GM23248 (cell line): ENCODE measurements at regions not wholly inside any gene's neighbourhood (a gene's known extent, or its start where the extent isn't known, plus 50 kb on each side); places are given as distances from the start of the nearest gene placed in this dataset.

ENCODE experiments used
- DNase-seq: peaks from one replicate; pipeline ENCODE4 v3.0.0-alpha.2; 2015
- H2AFZ ChIP-seq: fragments of 200-600 bp; sonication (generic); 2 replicates; pipeline ENCODE4 v1.6.1; 2016; ENCODE audit warnings: antibody characterized with exemption
- H3F3A ChIP-seq: fragments of 200-600 bp; sonication (generic); 2 replicates; pipeline ENCODE4 v1.6.1; 2016; ENCODE audit warnings: mild to moderate bottlenecking, antibody characterized with exemption, mixed run types; ENCODE audit not compliant: insufficient read depth
- H3K27ac ChIP-seq: fragments of 200-600 bp; sonication (generic); 2 replicates; pipeline ENCODE4 v1.5.1; 2016; ENCODE audit warnings: mild to moderate bottlenecking
- H3K27me3 ChIP-seq: fragments of 200-600 bp; sonication (generic); replicated peaks from 2 replicates; pipeline ENCODE4 v1.6.1; 2016; ENCODE audit warnings: mild to moderate bottlenecking; ENCODE audit not compliant: insufficient read depth
- H3K36me3 ChIP-seq: fragments of 200-600 bp; sonication (generic); 2 replicates; pipeline ENCODE4 v1.6.1; 2016; ENCODE audit warnings: low read depth, mild to moderate bottlenecking
- H3K4me1 ChIP-seq: fragments of 200-600 bp; sonication (generic); 2 replicates; pipeline ENCODE4 v1.6.1; 2016; ENCODE audit warnings: mild to moderate bottlenecking; ENCODE audit not compliant: insufficient read depth
- H3K4me2 ChIP-seq: fragments of 200-600 bp; sonication (generic); one replicate; pipeline ENCODE4 v1.6.1; 2016; ENCODE audit warnings: mild to moderate bottlenecking; ENCODE audit not compliant: unreplicated experiment
- H3K4me3 ChIP-seq: fragments of 200-600 bp; sonication (generic); 2 replicates; pipeline ENCODE4 v1.5.1; 2016; ENCODE audit warnings: mild to moderate bottlenecking
- H3K79me2 ChIP-seq: fragments of 200-600 bp; sonication (generic); 2 replicates; pipeline ENCODE4 v1.6.1; 2016; ENCODE audit warnings: mild to moderate bottlenecking; ENCODE audit not compliant: insufficient read depth
- H3K9ac ChIP-seq: fragments of 200-600 bp; sonication (generic); 2 replicates; pipeline ENCODE4 v1.6.1; 2016; ENCODE audit warnings: mild to moderate bottlenecking
- H3K9me2 ChIP-seq: fragments of 200-600 bp; sonication (generic); 2 replicates; pipeline ENCODE4 v1.6.1; 2016; ENCODE audit warnings: mixed run types, mild to moderate bottlenecking, moderate library complexity; ENCODE audit not compliant: insufficient read depth
- H3K9me3 ChIP-seq: fragments of 200-600 bp; sonication (generic); one replicate; pipeline ENCODE4 v1.6.1; 2017; ENCODE audit warnings: low read depth
- H4K20me1 ChIP-seq: fragments of 200-600 bp; sonication (generic); 2 replicates; pipeline ENCODE4 v1.6.0; 2016; ENCODE audit not compliant: insufficient read depth
- EZH2 ChIP-seq: fragments of 200-600 bp; sonication (generic); IDR thresholded peaks from 2 replicates; pipeline ENCODE4 v1.6.1; 2018; ENCODE audit warnings: antibody characterized with exemption, mild to moderate bottlenecking; ENCODE audit not compliant: insufficient read depth, poor library complexity, severe bottlenecking
- EZH2phosphoT487 ChIP-seq: fragments of 200-600 bp; sonication (generic); IDR thresholded peaks from 2 replicates; pipeline ENCODE4 v1.6.1; 2018; ENCODE audit warnings: antibody characterized with exemption, moderate library complexity, mild to moderate bottlenecking, low read depth; ENCODE audit not compliant: insufficient read depth
- WGBS, 2 experiments: methylation state at CpG; one replicate each; pipeline ENCODE4 v1.1.6; 2015 to 2017; ENCODE audit warnings: low lambda C conversion rate in 2 of 2, low coverage in 1 of 2; ENCODE audit errors: missing lambda C conversion rate in 2 of 2; 5-methylcytosine and 5-hydroxymethylcytosine counted together
- in situ Hi-C: fragments of 300-500 bp; cut with MboI; formaldehyde crosslinking; loops from 2 replicates; pipeline ENCODE4 v1.15.0; 2020

DNA sequence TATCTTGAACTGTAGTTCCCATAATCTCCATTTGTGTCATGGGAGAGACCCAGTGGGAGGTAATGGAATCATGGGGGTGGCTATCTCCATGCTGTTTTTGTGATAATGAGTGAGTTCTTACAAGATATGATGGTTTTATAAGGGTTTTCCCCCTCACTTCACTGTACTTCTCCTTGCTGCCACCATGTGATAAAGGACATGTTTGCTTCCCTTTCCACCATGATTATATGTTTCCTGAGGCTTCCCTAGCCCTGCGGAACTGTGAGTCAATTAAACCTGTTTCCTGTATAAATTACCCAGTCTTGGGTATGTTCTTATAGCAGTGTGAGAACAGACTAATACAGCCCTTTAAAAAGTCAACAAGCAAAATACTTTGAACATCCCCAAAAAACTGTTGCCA, 427.7 kb downstream of the HTR7 start:
- no peak for DNase-seq
- 21 to 24% methylated on average over 1 of the region's 1 CpG for WGBS, 2 experiments
- in situ Hi-C loops, result no loop called here

DNA sequence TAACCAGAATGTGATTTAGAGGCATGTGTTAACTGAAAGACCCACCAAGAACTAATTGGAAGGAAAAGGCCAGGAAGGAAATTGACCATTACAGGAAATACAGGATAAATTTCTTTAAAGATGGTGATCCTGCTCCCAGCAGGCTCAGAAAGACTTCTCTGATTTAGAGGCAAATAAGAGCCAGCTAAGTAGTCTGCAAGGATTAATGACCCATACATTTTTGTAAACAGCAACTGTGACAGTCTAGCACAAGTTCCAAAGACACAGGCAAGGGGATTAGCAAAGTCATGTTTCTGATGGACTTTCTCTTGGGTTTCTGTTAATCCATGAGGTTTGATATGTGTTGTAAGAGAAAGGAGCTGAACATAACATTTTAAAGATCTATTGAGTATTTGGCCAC, 425.0 kb downstream of the HTR7 start:
- no peak overlapping the region for H2AFZ ChIP-seq
- in situ Hi-C loops, result no loop called here
- TF ChIP-seq EZH2, result no peak
- no peak for TF ChIP-seq EZH2phosphoT487
- H4K20me1 ChIP-seq, result no peaks in the 10 kb centered on the region
- H3K79me2 ChIP-seq, result no peaks in the 10 kb centered on the region
- H3F3A ChIP-seq, result no peaks in the 10 kb centered on the region
- no peaks in the 10 kb centered on the region for H3K4me1 ChIP-seq
- no peak for DNase-seq
- H3K4me2 ChIP-seq, result no peak overlapping the region
- H3K27ac ChIP-seq, result no peak overlapping the region
- no peaks in the 10 kb centered on the region for H3K9me2 ChIP-seq
- no peak overlapping the region for H3K4me3 ChIP-seq
- H3K9me3 ChIP-seq, result no peaks in the 10 kb centered on the region
- H3K9ac ChIP-seq, result no peak overlapping the region
- no peaks in the 10 kb centered on the region for H3K27me3 ChIP-seq
- no peaks in the 10 kb centered on the region for H3K36me3 ChIP-seq

More for the DNA sequence above, 427.7 kb downstream of the HTR7 start:
- Histone ChIP-seq H3K27me3 (no peaks in the 10 kb centered on the region), H3K4me3 (no peak overlapping the region), H3K4me1 (no peaks in the 10 kb centered on the region), H4K20me1 (no peaks in the 10 kb centered on the region), H3K9me2 (no peaks in the 10 kb centered on the region), H3K9me3 (no peaks in the 10 kb centered on the region), H3K9ac (no peak overlapping the region), H3K36me3 (no peaks in the 10 kb centered on the region), H3F3A (no peaks in the 10 kb centered on the region), H3K4me2 (no peak overlapping the region), H3K27ac (no peak overlapping the region), H2AFZ (no peak overlapping the region), H3K79me2 (no peaks in the 10 kb centered on the region)
- TF ChIP-seq EZH2, result no peak
- no peak for TF ChIP-seq EZH2phosphoT487

DNA sequence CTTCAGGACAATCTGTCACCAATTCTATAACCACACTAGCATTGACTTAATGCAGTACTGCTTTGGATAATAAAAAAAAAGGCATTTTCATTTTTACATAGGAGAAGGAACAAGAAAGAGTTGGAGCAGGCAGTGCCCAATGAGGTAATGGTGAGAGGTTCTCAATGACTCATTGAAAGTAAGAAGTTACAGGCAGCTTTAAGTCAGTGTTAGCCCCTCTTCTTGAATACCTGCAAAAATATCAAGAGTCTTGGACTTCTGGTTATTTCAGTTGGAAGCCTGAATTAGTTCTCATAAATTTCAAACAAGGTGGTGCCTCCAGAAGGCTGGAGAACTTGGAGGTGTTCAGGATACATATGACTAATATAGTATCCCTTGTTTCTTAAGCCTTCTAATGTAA, 422.5 kb downstream of the HTR7 start:
- Histone ChIP-seq H3K27ac (no peak overlapping the region), H3K4me2 (no peak overlapping the region), H3F3A (no peaks in the 10 kb centered on the region), H2AFZ (no peak overlapping the region), H3K79me2 (no peaks in the 10 kb centered on the region), H3K9ac (no peak overlapping the region), H3K4me3 (no peak overlapping the region), H3K36me3 (no peaks in the 10 kb centered on the region), H3K27me3 (no peaks in the 10 kb centered on the region), H3K4me1 (no peaks in the 10 kb centered on the region), H4K20me1 (no peaks in the 10 kb centered on the region), H3K9me3 (no peaks in the 10 kb centered on the region), H3K9me2 (no peaks in the 10 kb centered on the region)
- TF ChIP-seq EZH2phosphoT487, result no peak
- TF ChIP-seq EZH2, result no peak
- DNase-seq, result no peak
- in situ Hi-C loops, result no loop called here

DNA sequence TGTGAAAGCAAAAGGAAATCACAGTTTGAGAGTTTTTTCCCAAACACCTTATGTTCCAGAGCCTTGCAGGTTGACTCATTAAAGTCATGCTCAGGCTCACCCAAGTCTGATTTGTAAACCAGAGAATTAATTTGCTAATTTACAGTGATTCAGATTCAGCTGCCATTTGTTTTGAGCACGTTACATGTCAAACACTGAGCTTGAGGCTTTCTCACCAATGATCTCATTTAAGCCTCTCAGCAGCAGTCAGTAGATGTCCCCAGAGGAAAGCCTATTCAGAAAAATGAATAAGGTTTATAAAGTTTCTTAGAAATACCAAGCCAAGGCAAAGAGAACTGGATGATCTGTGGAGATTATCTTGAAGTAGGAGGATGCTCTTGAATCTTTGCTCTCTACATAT, 420.4 kb downstream of the HTR7 start:
- no peaks in the 10 kb centered on the region for H3F3A ChIP-seq
- H3K79me2 ChIP-seq, result no peaks in the 10 kb centered on the region
- H3K9me3 ChIP-seq, result no peaks in the 10 kb centered on the region
- H3K4me2 ChIP-seq, result no peak overlapping the region
- no peaks in the 10 kb centered on the region for H3K4me1 ChIP-seq
- no peaks in the 10 kb centered on the region for H3K9me2 ChIP-seq
- WGBS, 2 experiments, result 8 to 16% methylated on average over 1 of the region's 1 CpG
- no peak overlapping the region for H3K9ac ChIP-seq
- H3K27me3 ChIP-seq, result no peaks in the 10 kb centered on the region
- no peak for DNase-seq
- no peaks in the 10 kb centered on the region for H3K36me3 ChIP-seq
- TF ChIP-seq EZH2phosphoT487, result no peak
- no peak for TF ChIP-seq EZH2
- H3K27ac ChIP-seq, result no peak overlapping the region
- H4K20me1 ChIP-seq, result no peaks in the 10 kb centered on the region
- H3K4me3 ChIP-seq, result no peak overlapping the region
- in situ Hi-C loops, result no loop called here
- H2AFZ ChIP-seq, result no peak overlapping the region

DNA sequence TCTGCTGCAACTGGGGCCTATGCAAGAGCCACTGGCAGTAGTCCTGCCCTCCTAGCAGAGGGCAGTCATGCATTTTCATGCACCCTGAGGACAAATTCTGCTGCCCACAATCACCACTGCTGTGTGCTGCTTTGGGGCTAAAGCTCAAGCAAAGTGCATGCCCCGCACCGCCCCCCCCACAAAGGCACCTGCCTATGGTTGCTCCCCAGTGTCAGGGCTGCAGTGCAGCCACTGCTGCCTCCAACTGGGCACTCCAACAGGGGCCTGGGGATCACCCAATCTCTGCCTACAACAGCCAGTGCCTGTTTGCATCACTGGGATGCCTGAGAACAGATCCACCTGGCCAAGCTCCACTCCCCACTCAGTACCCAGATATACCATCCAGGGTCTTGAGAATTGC, 417.0 kb downstream of the HTR7 start:
- Histone ChIP-seq H3K36me3 (no peaks in the 10 kb centered on the region), H3K79me2 (no peaks in the 10 kb centered on the region), H2AFZ (no peak overlapping the region), H3K4me3 (no peak overlapping the region), H3K27ac (no peak overlapping the region), H3K9me2 (no peaks in the 10 kb centered on the region), H4K20me1 (no peaks in the 10 kb centered on the region), H3K4me1 (no peaks in the 10 kb centered on the region), H3K9me3 (no peaks in the 10 kb centered on the region), H3K4me2 (no peak overlapping the region), H3K9ac (no peak overlapping the region), H3F3A (no peaks in the 10 kb centered on the region), H3K27me3 (no peaks in the 10 kb centered on the region)
- no peak for DNase-seq
- TF ChIP-seq EZH2, result no peak
- TF ChIP-seq EZH2phosphoT487, result no peak
- 62% methylated on average over 2 of the region's 2 CpGs; no CpG with 5 or more reads in 1 of the 2 experiments for WGBS, 2 experiments
- in situ Hi-C loops, result no loop called here
